HFF-Myc (cell line): ENCODE measurements at regions not wholly inside any gene's neighbourhood (a gene's known extent, or its start where the extent isn't known, plus 50 kb on each side); places are given as distances from the start of the nearest gene placed in this dataset.
A peak's percentile ranks its signal among the peaks of the same experiment; 100 is the strongest.

Source experiments
- DNase-seq: peaks from one replicate; pipeline ENCODE4 v3.0.0-alpha.2; 2011; ENCODE audit warnings: low read depth; ENCODE audit errors: extremely low read depth
- H3K4me3 ChIP-seq: replicated peaks from 2 replicates; pipeline ENCODE4 v1.5.1; 2011; ENCODE audit warnings: low read depth, mild to moderate bottlenecking, control low read depth, low read length
- CTCF ChIP-seq: IDR thresholded peaks from 2 replicates; pipeline ENCODE4 v1.5.1; 2012; ENCODE audit warnings: mild to moderate bottlenecking, low read depth, low read length, control low read depth; ENCODE audit errors: missing control alignments

- H3K4me3 ChIP-seq = no peak overlapping the region
- TF ChIP-seq CTCF = no peak
- DNase-seq = no peak
Measured at GRCh38 chr4:155564880-155565279, 101.8 kb upstream of the GUCY1A1 start.

- no peak overlapping the region for H3K4me3 ChIP-seq
Measured at GRCh38 chr4:155564086-155564485, 102.6 kb upstream of the GUCY1A1 start.

GRCh38 chr4:155559915-155560314 is 106.7 kb upstream of the GUCY1A1 start:
- no peak for DNase-seq
- TF ChIP-seq CTCF = no peak
- no peak overlapping the region for H3K4me3 ChIP-seq

More at GRCh38 chr4:155564086-155564485, 102.6 kb upstream of the GUCY1A1 start:
- DNase-seq = no peak
- no peak for TF ChIP-seq CTCF

GRCh38 chr4:155552180-155552579 is 114.5 kb upstream of the GUCY1A1 start:
- no peak overlapping the region for H3K4me3 ChIP-seq
- no peak for TF ChIP-seq CTCF
- no peak for DNase-seq

- no peak for TF ChIP-seq CTCF
- H3K4me3 ChIP-seq = no peak overlapping the region
- peak; percentile 76 for DNase-seq
Measured at GRCh38 chr4:155548173-155548572, 118.5 kb upstream of the GUCY1A1 start.

GRCh38 chr4:155546451-155546850 is 120.2 kb upstream of the GUCY1A1 start:
- no peak for DNase-seq
- H3K4me3 ChIP-seq = no peak overlapping the region
- TF ChIP-seq CTCF = no peak

GRCh38 chr4:155545456-155545855 is 121.2 kb upstream of the GUCY1A1 start:
- TF ChIP-seq CTCF = no peak
- H3K4me3 ChIP-seq = no peak overlapping the region
- DNase-seq = no peak
